GM23338 (cell line): ENCODE measurements at regions not wholly inside any gene's neighbourhood (a gene's known extent, or its start where the extent isn't known, plus 50 kb on each side); places are given as distances from the start of the nearest gene placed in this dataset.

Source experiments
- CTCF ChIP-seq, 2 experiments: fragments of 200-600 bp in 1 of 2; sonication (generic) in 1 of 2; conservative IDR thresholded peaks; 2 replicates each; pipeline versions ENCODE4 v1.5.1 to v1.6.1; 2016 to 2017; ENCODE audit warnings: antibody characterized with exemption in 2 of 2, low read depth in 2 of 2, mild to moderate bottlenecking in 2 of 2, moderate library complexity in 1 of 2
- ETS1 ChIP-seq: IDR thresholded peaks from 2 replicates; pipeline ENCODE4 v1.6.1; 2016; ENCODE audit warnings: antibody characterized with exemption
- EZH2 ChIP-seq: fragments of 200-600 bp; sonication (generic); IDR thresholded peaks from one replicate; pipeline ENCODE4 v1.8.0; 2017; ENCODE audit warnings: antibody characterized with exemption, mild to moderate bottlenecking, low read depth; ENCODE audit not compliant: unreplicated experiment
- EZH2phosphoT487 ChIP-seq: fragments of 200-600 bp; sonication (generic); IDR thresholded peaks from one replicate; pipeline ENCODE4 v1.8.1; 2018; ENCODE audit warnings: antibody characterized with exemption; ENCODE audit not compliant: unreplicated experiment
- JUNB ChIP-seq: IDR thresholded peaks from one replicate; pipeline ENCODE4 v1.6.1; 2016; ENCODE audit warnings: antibody characterized with exemption; ENCODE audit not compliant: unreplicated experiment
- NANOG ChIP-seq: IDR thresholded peaks from 2 replicates; pipeline ENCODE4 v1.6.1; 2016; ENCODE audit warnings: antibody characterized with exemption, borderline replicate concordance
- POLR2AphosphoS5 ChIP-seq: IDR thresholded peaks from 2 replicates; pipeline ENCODE4 v1.6.1; 2016; ENCODE audit warnings: antibody characterized with exemption, low read depth
- TF ChIP-seq, protein P1 (sequence below): IDR thresholded peaks from one replicate; pipeline ENCODE4 v1.6.1; 2018; ENCODE audit warnings: antibody characterized with exemption; ENCODE audit not compliant: unreplicated experiment

- TF ChIP-seq EZH2 (no peak), POLR2AphosphoS5 (no peak), EZH2phosphoT487 (no peak), CTCF (conservative IDR thresholded peaks at IDR 0.05; ENCODE audit: low read depth in 2 of 2) (no peak), NANOG (no peak), ETS1 (no peak), JUNB (no peak)
- TF ChIP-seq, protein P1, sequence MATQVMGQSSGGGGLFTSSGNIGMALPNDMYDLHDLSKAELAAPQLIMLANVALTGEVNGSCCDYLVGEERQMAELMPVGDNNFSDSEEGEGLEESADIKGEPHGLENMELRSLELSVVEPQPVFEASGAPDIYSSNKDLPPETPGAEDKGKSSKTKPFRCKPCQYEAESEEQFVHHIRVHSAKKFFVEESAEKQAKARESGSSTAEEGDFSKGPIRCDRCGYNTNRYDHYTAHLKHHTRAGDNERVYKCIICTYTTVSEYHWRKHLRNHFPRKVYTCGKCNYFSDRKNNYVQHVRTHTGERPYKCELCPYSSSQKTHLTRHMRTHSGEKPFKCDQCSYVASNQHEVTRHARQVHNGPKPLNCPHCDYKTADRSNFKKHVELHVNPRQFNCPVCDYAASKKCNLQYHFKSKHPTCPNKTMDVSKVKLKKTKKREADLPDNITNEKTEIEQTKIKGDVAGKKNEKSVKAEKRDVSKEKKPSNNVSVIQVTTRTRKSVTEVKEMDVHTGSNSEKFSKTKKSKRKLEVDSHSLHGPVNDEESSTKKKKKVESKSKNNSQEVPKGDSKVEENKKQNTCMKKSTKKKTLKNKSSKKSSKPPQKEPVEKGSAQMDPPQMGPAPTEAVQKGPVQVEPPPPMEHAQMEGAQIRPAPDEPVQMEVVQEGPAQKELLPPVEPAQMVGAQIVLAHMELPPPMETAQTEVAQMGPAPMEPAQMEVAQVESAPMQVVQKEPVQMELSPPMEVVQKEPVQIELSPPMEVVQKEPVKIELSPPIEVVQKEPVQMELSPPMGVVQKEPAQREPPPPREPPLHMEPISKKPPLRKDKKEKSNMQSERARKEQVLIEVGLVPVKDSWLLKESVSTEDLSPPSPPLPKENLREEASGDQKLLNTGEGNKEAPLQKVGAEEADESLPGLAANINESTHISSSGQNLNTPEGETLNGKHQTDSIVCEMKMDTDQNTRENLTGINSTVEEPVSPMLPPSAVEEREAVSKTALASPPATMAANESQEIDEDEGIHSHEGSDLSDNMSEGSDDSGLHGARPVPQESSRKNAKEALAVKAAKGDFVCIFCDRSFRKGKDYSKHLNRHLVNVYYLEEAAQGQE = no peak
Measured at GRCh38 chr17:77409282-77410161, 268.8 kb downstream of the SEC14L1 start.
